T follicular helper cell (primary cell): ENCODE measurements at regions not wholly inside any gene's neighbourhood (a gene's known extent, or its start where the extent isn't known, plus 50 kb on each side); places are given as distances from the start of the nearest gene placed in this dataset.

Experiments
- DNase-seq: peaks from one replicate; pipeline ENCODE4 v3.0.0-alpha.2; 2020; ENCODE audit warnings: low read depth

DNA sequence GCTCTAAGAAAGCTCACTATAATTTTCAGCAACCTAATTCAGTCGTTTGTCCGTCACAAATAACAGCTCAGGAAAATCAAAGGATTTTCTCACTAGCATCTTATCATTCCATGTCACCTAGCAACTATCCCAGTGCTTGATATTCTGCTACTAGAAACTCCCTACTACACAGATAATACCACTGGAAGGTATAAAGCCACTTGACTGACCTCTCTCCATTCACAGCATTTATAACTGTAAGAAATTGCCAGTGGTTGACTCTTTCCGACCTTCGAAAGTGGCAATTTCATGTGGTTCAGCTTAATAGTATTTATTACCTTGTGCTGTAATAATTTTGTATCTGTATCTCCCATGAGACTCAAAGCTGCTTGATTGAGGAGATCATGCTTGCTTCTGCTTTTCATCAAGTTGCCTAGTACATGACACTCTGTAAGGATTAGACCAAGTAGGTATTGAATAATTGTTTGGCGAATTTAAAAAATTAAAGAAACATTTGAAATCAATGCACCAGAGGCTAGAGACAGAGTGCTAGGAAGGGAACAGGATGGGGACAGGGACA lies 79.6 kb upstream of the TACR1 start:
- no peak for DNase-seq

DNA sequence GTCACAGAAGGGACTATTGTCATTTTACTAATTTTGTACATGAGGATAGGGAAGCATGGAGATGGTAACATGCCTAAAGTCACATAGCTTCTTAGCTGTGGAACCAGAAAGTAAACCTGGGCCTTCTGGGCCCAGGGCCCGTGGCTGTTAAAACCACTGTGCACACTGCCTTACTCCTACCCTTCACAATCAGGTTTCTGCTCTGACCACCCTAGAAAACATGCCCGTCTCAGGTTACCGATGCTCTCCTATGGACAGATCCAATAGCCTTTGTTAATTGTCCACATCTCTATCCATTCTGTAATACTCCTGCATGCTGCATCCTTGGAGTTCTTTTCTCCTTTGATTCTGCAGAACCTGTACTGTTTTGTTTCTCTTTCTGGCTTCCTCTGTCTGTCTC lies 79.0 kb upstream of the TACR1 start:
- no peak for DNase-seq

DNA sequence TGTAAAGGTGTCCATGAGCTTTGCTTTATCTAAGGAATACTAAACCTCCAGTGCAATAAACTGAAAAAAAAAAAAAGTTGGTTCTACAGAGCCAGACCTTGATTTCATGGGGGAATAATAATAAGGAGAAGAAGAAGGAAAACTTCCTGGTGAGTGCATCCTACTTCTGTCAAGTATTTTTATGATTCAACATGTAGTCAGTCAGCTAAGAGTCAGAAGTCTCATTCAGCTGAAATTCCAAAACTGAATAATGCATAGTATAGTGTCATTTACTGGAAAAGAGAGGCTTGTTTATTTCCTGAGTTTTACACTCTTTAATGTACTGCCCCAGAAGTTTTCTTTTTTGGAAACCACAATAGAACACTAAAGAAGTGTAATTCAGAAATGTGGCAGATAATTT lies 77.8 kb upstream of the TACR1 start:
- no peak for DNase-seq

DNA sequence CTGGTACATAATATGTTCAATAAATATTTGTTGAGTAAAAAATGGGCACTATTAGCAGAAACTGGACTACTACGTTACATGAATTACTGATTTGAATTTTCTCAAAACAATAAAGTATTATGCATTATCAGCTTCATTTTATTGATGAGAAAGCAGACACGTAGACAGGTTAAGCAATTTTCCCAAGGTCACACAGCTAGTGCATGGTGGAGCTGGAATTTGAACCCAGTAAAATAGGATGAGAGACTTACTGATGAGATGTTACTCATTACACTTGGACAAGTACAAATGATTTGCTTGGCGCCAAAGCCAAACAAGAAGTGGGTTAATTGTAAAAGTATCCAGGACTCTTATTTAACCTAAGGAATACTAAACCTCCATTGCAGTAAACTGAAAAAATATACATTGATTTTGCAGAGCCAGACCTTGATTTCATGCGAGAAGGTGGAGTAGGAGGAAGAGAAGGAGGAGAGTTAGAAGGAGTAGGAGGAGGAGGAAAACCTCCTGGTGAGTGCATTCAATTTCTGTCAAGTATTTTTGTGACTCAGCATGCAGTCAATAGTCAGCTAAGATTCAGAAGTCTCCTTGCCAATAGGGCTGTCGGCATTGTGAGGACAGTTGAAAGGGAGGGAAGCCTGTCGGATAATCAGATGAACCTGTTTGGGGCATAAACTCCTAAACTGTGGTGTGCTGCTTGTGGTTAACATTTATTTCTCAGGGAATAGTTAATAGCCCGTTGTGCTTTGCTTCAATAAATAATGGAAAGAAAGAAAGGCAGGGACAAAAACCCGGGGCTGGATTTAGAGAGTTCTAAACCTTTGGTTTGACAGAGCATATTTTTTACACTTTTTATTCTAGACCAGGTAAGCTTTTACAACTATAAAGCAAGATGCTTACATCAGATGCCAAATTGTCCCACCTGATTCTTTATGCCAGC lies 77.0 kb upstream of the TACR1 start:
- no peak for DNase-seq

DNA sequence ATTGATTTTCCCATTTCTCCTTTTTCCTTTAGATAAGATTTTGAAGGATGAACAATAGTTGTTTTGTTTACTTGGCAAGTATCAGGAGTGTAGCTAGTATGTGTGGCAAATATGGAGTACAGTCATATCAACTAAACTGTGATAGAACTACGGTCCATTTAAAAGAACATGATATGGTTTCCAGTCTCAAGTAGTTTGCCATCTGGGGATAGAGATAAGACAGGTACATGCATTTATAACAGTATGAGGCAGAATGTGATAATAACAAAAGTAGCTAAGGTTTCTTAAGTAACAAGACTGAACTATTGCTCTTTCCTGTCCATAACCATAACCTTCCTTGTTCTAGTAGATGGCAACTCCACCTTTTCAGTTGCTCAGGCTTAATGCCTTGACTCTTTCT lies 75.6 kb upstream of the TACR1 start:
- DNase-seq: no peak

DNA sequence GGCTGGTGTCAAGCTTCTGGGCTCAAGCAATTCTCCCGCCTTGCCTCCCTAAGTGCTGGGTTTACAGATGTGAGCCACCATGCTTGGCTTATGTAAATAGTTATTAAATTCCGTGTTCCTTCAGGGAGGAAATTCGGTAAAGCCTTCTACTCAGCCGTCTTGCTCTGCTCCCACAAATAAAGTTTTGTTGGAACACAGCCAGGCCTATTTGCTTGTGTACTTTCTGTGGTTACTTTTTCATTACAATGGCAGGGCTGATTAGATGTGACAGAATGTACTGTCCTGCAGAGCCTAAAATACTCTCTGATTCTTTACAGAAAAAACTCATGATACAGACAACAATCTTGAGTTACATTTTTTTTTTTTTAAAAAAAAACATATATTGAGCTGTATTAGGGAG lies 68.8 kb upstream of the TACR1 start:
- DNase-seq: no peak

DNA sequence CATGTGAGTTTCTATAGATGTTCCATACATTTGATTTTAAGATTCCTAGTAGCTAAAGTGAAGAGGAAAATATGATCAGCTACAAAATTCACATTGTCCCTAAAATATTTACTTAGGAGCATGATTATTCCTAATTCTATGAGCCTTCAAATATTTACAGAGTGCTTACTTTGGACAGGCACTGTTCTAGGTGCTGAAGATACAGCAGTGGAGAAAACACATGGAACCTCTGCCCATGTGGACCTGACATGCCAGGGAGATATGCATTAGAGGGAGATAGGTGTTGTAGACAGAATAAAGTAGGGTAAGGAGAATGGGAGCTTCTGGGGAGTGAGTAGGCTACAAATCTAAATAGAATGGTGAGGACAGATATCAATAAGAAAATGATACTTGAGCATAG lies 62.6 kb upstream of the TACR1 start:
- no peak for DNase-seq

DNA sequence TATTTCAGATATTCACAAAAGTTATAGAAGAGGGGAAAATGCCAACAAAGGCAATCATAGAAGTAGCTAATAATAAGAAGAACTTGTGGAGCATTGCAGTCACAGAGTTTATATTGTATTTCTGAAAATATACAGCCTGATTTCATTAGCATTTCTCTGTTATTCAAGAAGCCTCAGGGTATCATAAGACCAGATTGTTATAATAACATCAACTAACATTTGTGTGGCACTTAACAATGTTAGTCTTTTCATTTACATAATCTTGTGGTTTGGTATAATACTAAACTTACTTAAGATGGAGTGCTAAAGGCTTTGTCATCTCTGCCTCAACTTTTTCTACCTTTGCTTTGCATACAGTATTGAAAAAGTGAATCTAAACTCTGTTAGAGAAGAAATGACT lies 61.6 kb upstream of the TACR1 start:
- no peak for DNase-seq

DNA sequence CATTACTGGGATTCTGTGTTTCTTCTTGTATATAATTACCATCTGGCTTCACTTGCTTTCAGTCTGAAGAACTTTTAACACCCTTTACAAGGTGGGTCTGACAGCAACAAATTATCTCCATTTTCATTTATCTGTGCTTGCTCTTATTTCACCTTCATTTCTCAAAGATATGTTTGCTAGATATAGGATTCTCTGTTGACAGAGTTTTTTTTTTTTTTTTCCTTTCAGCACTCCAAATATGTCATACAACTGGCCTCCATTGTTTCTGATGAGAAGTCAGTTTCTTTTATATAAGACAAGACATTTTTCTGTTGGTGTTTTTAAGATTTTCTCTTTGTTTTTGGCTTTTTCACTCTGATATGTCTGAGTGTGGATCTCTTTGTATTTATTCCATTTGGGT lies 59.3 kb upstream of the TACR1 start:
- no peak for DNase-seq

DNA sequence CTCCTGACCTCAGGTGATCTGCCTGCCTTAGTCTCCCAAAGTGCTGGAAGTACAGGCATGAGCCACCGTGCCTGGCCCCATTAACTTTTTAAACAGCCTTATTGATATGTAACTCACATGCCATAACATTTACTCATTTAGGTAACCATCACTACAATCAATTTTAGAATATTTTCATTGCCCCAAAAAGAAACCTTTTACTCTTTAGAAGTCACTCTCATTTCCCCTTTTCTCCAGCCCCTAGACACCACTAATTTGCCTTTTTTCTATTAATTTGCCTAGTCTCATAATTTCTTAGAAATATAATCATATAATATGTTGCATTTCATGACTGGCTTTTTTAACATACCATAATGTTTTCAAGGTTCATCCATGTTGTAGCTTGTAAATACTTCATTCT lies 57.2 kb upstream of the TACR1 start:
- no peak for DNase-seq

DNA sequence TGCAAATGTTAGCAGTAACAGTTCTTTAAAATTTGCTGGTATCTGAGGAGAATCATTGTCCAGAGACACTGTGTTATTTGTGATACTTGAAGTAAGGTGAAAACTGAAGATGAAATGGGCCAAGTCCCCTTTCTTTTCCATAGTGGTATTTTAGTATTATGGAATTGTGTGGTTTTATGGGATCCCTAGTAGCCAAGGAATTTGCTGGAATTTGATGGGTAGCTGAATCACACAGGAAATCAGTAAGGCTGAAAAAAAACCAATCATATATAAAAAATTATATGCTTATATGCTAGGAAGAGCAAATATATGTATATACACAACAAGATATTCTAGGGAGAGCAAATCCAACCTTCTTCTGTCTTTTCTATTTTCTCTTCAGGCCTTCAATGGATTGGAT lies 54.2 kb upstream of the TACR1 start:
- DNase-seq: no peak

DNA sequence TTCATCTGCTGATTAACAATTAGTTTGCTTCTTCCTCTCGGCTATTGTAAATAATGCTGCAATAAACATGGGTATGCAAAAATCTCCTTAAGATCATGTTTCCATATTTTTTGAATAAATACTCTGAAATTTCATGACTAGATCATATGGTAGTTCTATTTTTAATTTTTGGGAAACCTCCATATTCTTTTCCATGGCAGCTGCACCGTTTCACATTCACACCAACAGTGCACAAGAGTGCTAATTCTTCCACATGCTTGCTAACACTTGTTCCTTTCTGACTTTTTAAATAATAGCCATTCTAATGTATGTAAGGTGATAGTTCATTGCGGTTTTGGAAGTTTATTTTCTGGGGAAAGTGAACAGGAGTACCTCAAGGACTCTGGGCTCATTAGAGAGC lies 52.6 kb upstream of the TACR1 start:
- DNase-seq: no peak
